ENCODE measurements at regions not wholly inside any gene's neighbourhood (a gene's known extent, or its start where the extent isn't known, plus 50 kb on each side); places are given as distances from the start of the nearest gene placed in this dataset.

- TF ChIP-seq CTCF (IDR thresholded peaks at IDR 0.05) (peak; percentile 64), ZFX (IDR thresholded peaks at IDR 0.05; ENCODE audit: borderline replicate concordance) (no peak)
Measured at GRCh38 chr4:156475322-156475721, 496.3 kb downstream of the PDGFC start.

Measured in 22Rv1 (cell line).